Small intestine (tissue), 7 donors: ENCODE measurements at regions not wholly inside any gene's neighbourhood (a gene's known extent, or its start where the extent isn't known, plus 50 kb on each side); places are given as distances from the start of the nearest gene placed in this dataset.

Source experiments
- DNase-seq, 2 donors: peaks; one replicate each; pipeline versions ENCODE4 v3.0.0 to v3.0.0-alpha.2; 2013
- FAIRE-seq: peaks from 2 replicates; lab custom pipeline; 2012; peaks lifted over from hg19 to GRCh38; lab: Jason Lieb, UNC
- H3K27ac ChIP-seq, 3 donors: one replicate each; pipeline ENCODE4 v1.5.1; 2013; ENCODE audit warnings: low read length in 2 of 3, mild to moderate bottlenecking in 2 of 3, control low read depth in 1 of 3, inconsistent platforms in 1 of 3, low read depth in 1 of 3, moderate library complexity in 1 of 3
- H3K27me3 ChIP-seq, 3 donors: one replicate each; pipeline ENCODE4 v1.6.1; 2013; ENCODE audit warnings: low read length in 3 of 3, inconsistent platforms in 1 of 3; ENCODE audit not compliant: control insufficient read depth in 3 of 3, insufficient read depth in 3 of 3
- H3K36me3 ChIP-seq, 3 donors: one replicate each; pipeline ENCODE4 v1.6.1; 2013; ENCODE audit warnings: low read length in 3 of 3, inconsistent platforms in 1 of 3, low read depth in 1 of 3, mild to moderate bottlenecking in 1 of 3, moderate library complexity in 1 of 3; ENCODE audit not compliant: control insufficient read depth in 3 of 3, insufficient read depth in 2 of 3
- H3K4me1 ChIP-seq, 3 donors: one replicate each; pipeline ENCODE4 v1.6.1; 2013; ENCODE audit warnings: low read length in 2 of 3, inconsistent platforms in 1 of 3, low read depth in 1 of 3, mild to moderate bottlenecking in 1 of 3, moderate library complexity in 1 of 3; ENCODE audit not compliant: control insufficient read depth in 3 of 3, insufficient read depth in 2 of 3
- H3K4me3 ChIP-seq, 3 donors: one replicate each; pipeline ENCODE4 v1.5.1; 2013; ENCODE audit warnings: low read length in 3 of 3, control low read depth in 1 of 3, inconsistent platforms in 1 of 3, low read depth in 1 of 3, mild to moderate bottlenecking in 1 of 3, moderate library complexity in 1 of 3
- H3K9me3 ChIP-seq, 2 donors: one replicate each; pipeline ENCODE4 v1.6.1; 2013; ENCODE audit warnings: low read depth in 1 of 2, low read length in 1 of 2; ENCODE audit not compliant: control insufficient read depth in 2 of 2, insufficient read depth in 1 of 2
- WGBS, 3 donors: extraction: QIAGEN DNeasy Blood & Tissue Kit; methylation state at CpG; one replicate each; pipeline ENCODE4 v1.1.7; 2013; 5-methylcytosine and 5-hydroxymethylcytosine counted together
- donor health status: healthy with polysubstance abuse.
- donor health status: control.
- donor health status: control.
- donor health status: Bipolar disorder and iron deficiency.
- donor health status: healthy.

DNA sequence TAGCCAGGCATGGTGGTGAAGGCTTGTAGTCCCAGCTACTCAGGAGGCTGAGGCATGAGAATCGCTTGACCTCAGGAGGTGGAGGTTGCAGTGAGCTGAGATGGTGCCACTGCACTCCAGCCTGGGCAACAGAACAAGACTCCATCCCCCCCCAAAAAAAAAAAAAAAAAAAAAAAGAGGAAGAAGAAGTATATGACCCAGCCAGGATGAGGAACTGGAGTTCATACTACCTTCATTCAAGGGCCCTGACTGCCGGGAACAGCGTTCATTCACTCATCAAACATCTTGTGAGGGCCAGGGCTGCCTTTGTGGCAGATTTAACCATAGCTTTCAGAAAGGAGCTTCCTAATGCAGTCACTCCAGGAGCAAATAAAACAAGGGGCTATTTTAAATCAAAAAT is 127.6 kb downstream of the MRPS6 start:
- H3K4me1 ChIP-seq: peaks cover 0 to 35% (median 0%) of the 10 kb centered on the region in 3 donors

DNA sequence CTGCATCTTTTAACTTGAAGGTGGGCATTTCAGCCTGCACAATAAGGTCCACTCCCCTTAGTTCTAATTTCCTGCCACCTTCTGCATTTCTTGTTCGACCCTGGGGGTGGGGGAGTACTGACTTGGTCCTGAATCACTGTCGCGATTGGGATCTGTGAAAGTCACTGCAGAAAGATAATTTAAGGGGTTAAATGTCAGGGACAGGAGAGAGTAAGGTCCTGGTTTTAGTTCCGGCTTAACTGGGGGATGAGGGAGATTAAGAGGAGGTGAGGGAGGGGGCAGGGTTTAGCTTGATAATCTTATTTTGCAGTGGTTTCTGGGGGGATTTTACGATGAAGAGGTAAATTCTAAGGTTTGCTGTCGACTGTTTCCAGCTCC is 128.1 kb downstream of the MRPS6 start:
- Histone ChIP-seq H3K4me3 (peak overlapping the region in 2 of 3 donors; percentile 42), H3K27ac (peak overlapping the region in 2 of 3 donors; percentile 43 to 86), H3K36me3 (no peaks in the 10 kb centered on the region), H3K27me3 (no peaks in the 10 kb centered on the region), H3K9me3 (no peaks in the 10 kb centered on the region), H3K4me1 (peaks cover 0 to 35% (median 0%) of the 10 kb centered on the region in 3 donors)
- no peak for FAIRE-seq
- DNase-seq: no peak
- WGBS, 3 donors: 2 to 10% (median 9%) methylated on average over 6 of the region's 6 CpGs

More for the DNA sequence above, 127.6 kb downstream of the MRPS6 start:
- no peak for FAIRE-seq
- no peak for DNase-seq
- H3K27me3 ChIP-seq: no peaks in the 10 kb centered on the region
- H3K4me3 ChIP-seq: peak overlapping the region in 1 of 3 donors; percentile 42
- no peaks in the 10 kb centered on the region for H3K36me3 ChIP-seq
- H3K9me3 ChIP-seq: no peaks in the 10 kb centered on the region
- WGBS, 3 donors: 82 to 89% (median 87%) methylated on average over 3 of the region's 3 CpGs
- H3K27ac ChIP-seq: peak overlapping the region in 1 of 3 donors; percentile 86

DNA sequence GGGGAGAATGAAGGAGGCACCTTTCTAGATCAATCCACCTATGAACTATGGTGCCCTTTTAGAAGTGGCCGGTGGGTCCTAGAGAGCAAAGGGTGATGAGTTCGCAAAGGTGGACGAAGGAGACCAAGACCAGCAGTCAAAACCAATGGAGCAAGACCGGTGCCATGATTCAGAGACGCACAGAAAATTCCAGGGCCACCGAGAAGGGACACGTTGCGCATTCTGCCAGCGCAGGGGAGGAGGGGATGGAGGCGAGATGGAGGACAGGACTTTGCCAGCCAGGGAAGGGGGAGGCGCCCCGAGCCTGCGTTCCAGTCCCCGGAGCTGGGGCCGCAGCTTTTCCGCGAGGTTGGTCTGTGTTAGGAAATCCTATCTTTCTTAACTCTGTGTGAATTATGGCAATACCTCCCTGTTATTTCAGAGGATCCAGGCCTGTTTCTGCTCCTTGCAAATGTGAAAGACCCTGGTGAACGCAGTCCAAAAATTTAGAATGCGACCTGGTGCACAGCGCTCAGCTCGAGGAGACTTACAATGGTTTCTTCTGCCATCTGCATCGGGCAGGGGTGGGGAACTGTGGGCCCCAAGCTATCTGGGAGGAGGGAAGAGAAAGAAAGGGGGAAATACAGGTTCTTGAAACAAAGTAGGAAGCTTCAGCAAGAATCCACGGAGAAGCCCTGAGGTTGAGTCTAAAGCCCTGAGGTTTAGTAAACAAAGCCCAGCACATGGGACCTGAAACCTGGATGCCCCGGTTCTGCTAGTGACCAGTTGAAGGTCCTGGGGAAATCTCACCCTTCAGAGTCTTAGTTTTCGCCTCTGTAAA is 129.4 kb downstream of the MRPS6 start:
- peaks cover 0 to 35% (median 0%) of the 10 kb centered on the region in 3 donors for H3K4me1 ChIP-seq
- peak overlapping the region in 2 of 3 donors; percentile 32 to 86 for H3K27ac ChIP-seq
- H3K9me3 ChIP-seq: no peaks in the 10 kb centered on the region
- no peaks in the 10 kb centered on the region for H3K27me3 ChIP-seq
- peak overlapping the region in 2 of 3 donors; percentile 42 for H3K4me3 ChIP-seq
- no peaks in the 10 kb centered on the region for H3K36me3 ChIP-seq
- 57 to 68% (median 57%) methylated on average over 25 of the region's 25 CpGs for WGBS, 3 donors
- FAIRE-seq (no peak), DNase-seq (peak in 1 of 2 donors; percentile 79)

DNA sequence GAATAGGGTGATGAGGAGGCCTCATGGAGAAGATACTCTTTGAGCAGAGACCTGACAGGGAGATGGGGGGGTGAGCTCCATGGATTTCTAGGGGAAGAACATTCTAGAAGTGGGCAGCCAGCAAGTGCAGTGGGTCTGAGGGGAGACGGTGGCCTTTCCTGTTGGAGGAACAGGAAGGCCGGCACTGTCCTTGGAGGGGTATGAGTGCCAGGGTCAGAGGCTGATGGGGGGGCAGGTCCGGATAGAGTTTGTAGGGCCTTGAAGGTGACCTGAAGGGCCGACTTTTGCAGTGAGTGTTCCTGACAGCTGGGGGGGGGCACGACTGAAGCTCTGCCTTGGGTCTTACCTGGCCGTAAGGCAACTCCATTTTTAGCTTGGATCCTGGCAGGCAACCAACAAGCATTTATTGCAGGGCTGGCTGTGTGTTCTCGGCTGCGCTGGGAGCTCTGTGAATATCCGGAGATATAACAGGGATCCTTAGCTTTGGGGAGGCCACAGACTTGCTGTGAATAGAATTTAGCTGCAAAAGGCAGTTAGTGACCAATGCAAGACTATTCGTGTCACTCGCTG is 130.6 kb downstream of the MRPS6 start:
- Histone ChIP-seq H3K4me3 (no peak overlapping the region), H3K27me3 (no peaks in the 10 kb centered on the region), H3K36me3 (no peaks in the 10 kb centered on the region), H3K9me3 (no peaks in the 10 kb centered on the region), H3K27ac (peak overlapping the region in 1 of 3 donors; percentile 86), H3K4me1 (peaks cover 0 to 33% (median 0%) of the 10 kb centered on the region in 3 donors)
- peak in 1 of 2 donors; percentile 32 for DNase-seq
- 63 to 90% (median 75%) methylated on average over 11 of the region's 11 CpGs for WGBS, 3 donors
- FAIRE-seq: no peak

DNA sequence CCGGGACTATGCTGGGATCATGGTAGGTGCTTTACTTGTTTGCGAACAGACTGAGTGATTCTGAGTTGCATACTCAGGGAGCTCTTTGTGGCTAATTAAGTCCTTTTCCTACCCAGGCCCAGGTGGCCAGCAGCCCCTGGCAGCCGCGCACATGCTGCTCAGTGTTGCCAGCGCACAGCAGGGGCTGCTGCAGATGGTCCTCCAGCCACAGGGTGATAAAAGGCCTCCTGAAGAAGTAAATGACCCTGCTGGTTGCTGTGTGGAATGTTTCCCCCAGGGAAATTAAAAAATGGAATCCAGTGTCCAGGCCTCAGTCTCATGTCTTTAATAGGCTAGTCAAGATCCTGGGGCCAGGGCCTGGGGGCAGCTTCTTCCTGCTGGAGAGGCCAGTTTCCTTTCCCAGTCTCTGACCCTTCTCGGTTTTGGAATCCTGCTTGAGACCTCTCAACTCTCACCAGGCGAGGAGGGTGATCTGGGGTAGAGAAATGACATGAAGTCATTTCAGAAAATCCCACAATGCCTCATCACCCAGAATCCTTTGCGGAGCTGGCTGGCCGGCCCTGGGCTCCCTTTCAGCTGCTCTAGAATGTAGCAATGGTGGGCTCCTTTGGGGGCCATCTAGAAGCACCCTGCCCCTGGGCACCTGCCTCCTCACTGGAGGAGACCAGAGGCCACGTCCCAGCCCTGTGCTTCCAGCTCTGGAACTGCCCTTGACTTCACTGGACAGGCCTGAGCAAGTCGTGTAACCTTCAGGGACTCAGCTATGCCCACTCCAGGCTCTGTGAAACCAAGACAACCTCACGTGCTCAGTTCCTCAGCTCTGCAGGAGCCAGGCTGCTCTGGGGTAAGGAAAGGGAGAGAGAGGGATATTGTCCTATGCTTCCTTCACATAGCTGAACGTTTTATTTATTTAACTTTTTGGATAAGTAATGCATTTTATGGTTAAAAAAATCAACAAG is 131.4 kb downstream of the MRPS6 start:
- Histone ChIP-seq H3K4me3 (no peak overlapping the region), H3K36me3 (no peaks in the 10 kb centered on the region), H3K9me3 (peaks cover 0 to 3% of the 10 kb centered on the region in 2 donors), H3K27ac (no peak overlapping the region), H3K27me3 (no peaks in the 10 kb centered on the region), H3K4me1 (peaks cover 0 to 25% (median 0%) of the 10 kb centered on the region in 3 donors)
- no peak for FAIRE-seq
- no peak for DNase-seq
- 85 to 93% (median 90%) methylated on average over 13 of the region's 13 CpGs for WGBS, 3 donors

DNA sequence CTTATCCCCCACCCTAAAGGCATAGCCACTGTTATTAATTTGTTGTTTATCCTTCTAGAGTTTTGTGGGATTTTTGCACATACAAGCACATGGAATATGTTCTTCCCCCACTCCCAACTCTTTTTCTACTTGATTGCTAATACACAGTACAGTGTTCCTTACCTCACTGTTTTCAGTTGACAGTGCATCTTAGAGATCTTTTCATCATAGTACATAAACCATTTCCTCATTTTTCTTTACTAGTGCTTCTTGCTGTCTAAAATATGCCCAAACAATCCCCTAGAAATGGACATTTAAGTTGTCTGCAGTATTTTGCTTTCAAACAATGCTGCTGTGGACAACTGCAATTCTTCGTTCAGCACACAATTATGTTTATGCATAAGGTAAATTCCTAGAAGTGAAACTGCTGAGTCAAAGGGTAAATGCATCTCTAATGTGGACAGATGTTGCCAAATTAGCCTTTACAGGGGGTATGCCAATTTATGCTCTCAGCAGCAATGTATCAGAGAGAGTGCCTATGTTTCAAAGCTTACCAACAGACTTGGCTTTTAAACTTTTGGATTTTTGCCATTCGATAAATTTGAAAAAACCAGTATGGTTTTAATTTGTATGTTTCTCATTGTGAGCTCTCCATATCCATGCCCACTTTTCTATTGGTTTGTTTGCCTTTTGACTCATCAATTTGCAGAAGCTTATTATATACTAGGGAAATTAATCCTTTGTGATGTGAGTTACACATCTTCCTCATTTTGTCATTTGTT is 132.6 kb downstream of the MRPS6 start:
- no peak for FAIRE-seq

DNA sequence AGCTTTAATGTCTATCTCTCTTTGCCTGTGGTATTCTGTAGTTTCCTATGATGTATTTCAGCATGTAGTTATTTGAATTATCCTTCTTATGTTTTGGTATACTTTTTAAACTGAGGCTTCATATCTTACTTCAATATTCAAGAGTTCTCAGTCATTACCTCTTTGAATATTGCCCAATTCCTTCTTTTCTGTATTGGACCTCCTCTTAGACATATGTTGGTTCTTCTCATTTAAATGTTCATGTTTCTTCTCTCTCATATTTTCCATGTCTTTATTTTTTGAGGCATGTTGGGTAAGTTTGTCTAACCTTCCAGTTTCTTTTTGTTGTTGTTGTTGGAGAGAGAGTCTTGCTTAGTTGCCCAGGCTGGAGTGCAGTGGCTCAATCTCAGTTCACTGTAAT is 140.6 kb downstream of the MRPS6 start:
- FAIRE-seq (no peak), DNase-seq (no peak)
- Histone ChIP-seq H3K36me3 (peaks cover 0 to 2% (median 0%) of the 10 kb centered on the region in 3 donors), H3K27me3 (no peaks in the 10 kb centered on the region), H3K27ac (no peak overlapping the region), H3K4me1 (no peaks in the 10 kb centered on the region), H3K4me3 (no peak overlapping the region), H3K9me3 (peaks cover 0 to 15% of the 10 kb centered on the region in 2 donors)

More for the DNA sequence above, 132.6 kb downstream of the MRPS6 start:
- DNase-seq: no peak
- Histone ChIP-seq H3K4me3 (no peak overlapping the region), H3K27ac (no peak overlapping the region), H3K9me3 (peaks cover 0 to 10% of the 10 kb centered on the region in 2 donors), H3K36me3 (no peaks in the 10 kb centered on the region), H3K4me1 (peaks cover 0 to 25% (median 0%) of the 10 kb centered on the region in 3 donors), H3K27me3 (no peaks in the 10 kb centered on the region)
- WGBS, 3 donors: 71 to 85% (median 77%) methylated on average over 2 of the region's 2 CpGs
